ENCODE measurements at regions not wholly inside any gene's neighbourhood (a gene's known extent, or its start where the extent isn't known, plus 50 kb on each side); places are given as distances from the start of the nearest gene placed in this dataset.

GRCh38 chr7:70935311-70935710, 196.6 kb upstream of the GALNT17 start:
- no peak overlapping the region for H3K4me2 ChIP-seq (ENCODE audit: insufficient read depth, low read length)
- H3K9me3 ChIP-seq (replicated peaks; ENCODE audit: control insufficient read depth, insufficient read depth, low read length) = peaks cover 2% of the 10 kb centered on the region
- DNase-seq (ENCODE audit: low read depth, low spot score) = no peak
- H2AFZ ChIP-seq (ENCODE audit: low read depth, low read length) = no peak overlapping the region
- ChIA-PET POLR2A (no interaction called here), CTCF (no interaction called here)
- no peak for TF ChIP-seq JUN (IDR thresholded peaks at IDR 0.05; ENCODE audit: borderline replicate concordance, insufficient read depth, insufficient read length, low read depth)
- no peak for TF ChIP-seq POLR2A (IDR thresholded peaks at IDR 0.05; ENCODE audit: low read depth, low read length)
- no peak for TF ChIP-seq FOS (IDR thresholded peaks at IDR 0.05; ENCODE audit: borderline replicate concordance, insufficient read depth, low read length)
- TF ChIP-seq CTCF (IDR thresholded peaks at IDR 0.05; ENCODE audit: extremely low read depth in 1 of 2, insufficient read depth in 1 of 2, low read depth in 1 of 2, low read length in 2 of 2) = no peak
- no peak for TF ChIP-seq POLR2AphosphoS5 (IDR thresholded peaks at IDR 0.05; ENCODE audit: insufficient read depth, low read depth, low read length)
- TF ChIP-seq EZH2 (IDR thresholded peaks at IDR 0.05; ENCODE audit: borderline replicate concordance, low read depth, low read length, severe bottlenecking) = no peak
- TF ChIP-seq GATA2 (IDR thresholded peaks at IDR 0.05; ENCODE audit: insufficient read depth, insufficient read length, low read depth, low read length) = no peak
- FAIRE-seq = no peak
- no TSS peak for BruUV-seq (replicated peaks)
- H3K9ac ChIP-seq (replicated peaks; ENCODE audit: extremely low read depth, insufficient read depth, low read length) = no peak overlapping the region
- H3K4me3 ChIP-seq (replicated peaks in 1 of 3; ENCODE audit: insufficient read depth in 1 of 3, low read depth in 1 of 3, low read length in 3 of 3) = no peak overlapping the region
- H3K27ac ChIP-seq (ENCODE audit: insufficient read depth, low read depth, low read length) = no peak overlapping the region
- H3K27me3 ChIP-seq (ENCODE audit: control insufficient read depth in 2 of 2, insufficient read depth in 2 of 2, low read length in 2 of 2) = no peaks in the 10 kb centered on the region
- H3K4me1 ChIP-seq (ENCODE audit: control insufficient read depth, extremely low read depth, insufficient read depth, low read length) = no peaks in the 10 kb centered on the region
- intact Hi-C loops (cut with micrococcal nuclease) (no loop called here), dilution Hi-C loops (cut with MboI; ENCODE audit: extremely low pct_ligation_motif_present, low sequenced_read_pairs) (no loop called here)
- no peaks in the 10 kb centered on the region for H3K36me3 ChIP-seq (ENCODE audit: control insufficient read depth in 2 of 2, extremely low read depth in 1 of 2, insufficient read depth in 2 of 2, low read length in 2 of 2)
- H3K79me2 ChIP-seq (ENCODE audit: control insufficient read depth, insufficient read depth, low read length) = no peaks in the 10 kb centered on the region
- no peaks in the 10 kb centered on the region for H4K20me1 ChIP-seq (replicated peaks; ENCODE audit: control insufficient read depth, extremely low read depth, insufficient read depth, low read length)
- no peaks in the 10 kb centered on the region for H3K9me1 ChIP-seq (replicated peaks; ENCODE audit: control insufficient read depth, extremely low read depth, insufficient read depth, low read length)

GRCh38 chr7:70935854-70936253, 196.1 kb upstream of the GALNT17 start:
- H3K27me3 ChIP-seq (ENCODE audit: control insufficient read depth in 2 of 2, insufficient read depth in 2 of 2, low read length in 2 of 2) = no peaks in the 10 kb centered on the region
- no peak overlapping the region for H3K27ac ChIP-seq (ENCODE audit: insufficient read depth, low read depth, low read length)
- BruUV-seq (replicated peaks) = no TSS peak
- no peaks in the 10 kb centered on the region for H3K9me1 ChIP-seq (replicated peaks; ENCODE audit: control insufficient read depth, extremely low read depth, insufficient read depth, low read length)
- no peak overlapping the region for H3K4me3 ChIP-seq (replicated peaks in 1 of 3; ENCODE audit: insufficient read depth in 1 of 3, low read depth in 1 of 3, low read length in 3 of 3)
- H3K4me1 ChIP-seq (ENCODE audit: control insufficient read depth, extremely low read depth, insufficient read depth, low read length) = no peaks in the 10 kb centered on the region
- CTCF ChIA-PET = no interaction called here
- no peak overlapping the region for H3K9ac ChIP-seq (replicated peaks; ENCODE audit: extremely low read depth, insufficient read depth, low read length)
- FAIRE-seq (no peak), DNase-seq (ENCODE audit: low read depth, low spot score) (no peak)
- no peak overlapping the region for H2AFZ ChIP-seq (ENCODE audit: low read depth, low read length)
- no peak overlapping the region for H3K4me2 ChIP-seq (ENCODE audit: insufficient read depth, low read length)
- intact Hi-C loops (cut with micrococcal nuclease) (no loop called here), dilution Hi-C loops (cut with MboI; ENCODE audit: extremely low pct_ligation_motif_present, low sequenced_read_pairs) (no loop called here)
- H3K36me3 ChIP-seq (ENCODE audit: control insufficient read depth in 2 of 2, extremely low read depth in 1 of 2, insufficient read depth in 2 of 2, low read length in 2 of 2) = no peaks in the 10 kb centered on the region
- peaks cover 4% of the 10 kb centered on the region for H3K9me3 ChIP-seq (replicated peaks; ENCODE audit: control insufficient read depth, insufficient read depth, low read length)
- POLR2A ChIA-PET = no interaction called here
- H3K79me2 ChIP-seq (ENCODE audit: control insufficient read depth, insufficient read depth, low read length) = no peaks in the 10 kb centered on the region
- TF ChIP-seq GATA2 (IDR thresholded peaks at IDR 0.05; ENCODE audit: insufficient read depth, insufficient read length, low read depth, low read length) = no peak
- TF ChIP-seq JUN (IDR thresholded peaks at IDR 0.05; ENCODE audit: borderline replicate concordance, insufficient read depth, insufficient read length, low read depth) = no peak
- TF ChIP-seq POLR2A (IDR thresholded peaks at IDR 0.05; ENCODE audit: low read depth, low read length) = no peak
- no peak for TF ChIP-seq FOS (IDR thresholded peaks at IDR 0.05; ENCODE audit: borderline replicate concordance, insufficient read depth, low read length)
- TF ChIP-seq MYC (IDR thresholded peaks at IDR 0.05; ENCODE audit: low read depth, low read length) = no peak
- no peak for TF ChIP-seq CTCF (IDR thresholded peaks at IDR 0.05; ENCODE audit: extremely low read depth in 1 of 2, insufficient read depth in 1 of 2, low read depth in 1 of 2, low read length in 2 of 2)
- no peak for TF ChIP-seq EZH2 (IDR thresholded peaks at IDR 0.05; ENCODE audit: borderline replicate concordance, low read depth, low read length, severe bottlenecking)
- no peak for TF ChIP-seq POLR2AphosphoS5 (IDR thresholded peaks at IDR 0.05; ENCODE audit: insufficient read depth, low read depth, low read length)
- TF ChIP-seq MAX (IDR thresholded peaks at IDR 0.05; ENCODE audit: insufficient read depth, insufficient read length) = no peak
- H4K20me1 ChIP-seq (replicated peaks; ENCODE audit: control insufficient read depth, extremely low read depth, insufficient read depth, low read length) = no peaks in the 10 kb centered on the region
